Epithelial cell of prostate (primary cell): ENCODE measurements at regions not wholly inside any gene's neighbourhood (a gene's known extent, or its start where the extent isn't known, plus 50 kb on each side); places are given as distances from the start of the nearest gene placed in this dataset.
"Not testable (repeated sequence)": the region's sequence is repeated elsewhere in the genome, so short reads cannot be mapped to it uniquely, and the experiment has no call there.

Source experiments
- DNase-seq: peaks from one replicate; pipeline ENCODE4 v3.0.0-alpha.2; 2011; ENCODE audit warnings: low read depth, low spot score
- H3K27ac ChIP-seq: fragments of 450-650 bp; 2 replicates; pipeline ENCODE4 v1.5.1; 2017; ENCODE audit warnings: mild to moderate bottlenecking

DNA sequence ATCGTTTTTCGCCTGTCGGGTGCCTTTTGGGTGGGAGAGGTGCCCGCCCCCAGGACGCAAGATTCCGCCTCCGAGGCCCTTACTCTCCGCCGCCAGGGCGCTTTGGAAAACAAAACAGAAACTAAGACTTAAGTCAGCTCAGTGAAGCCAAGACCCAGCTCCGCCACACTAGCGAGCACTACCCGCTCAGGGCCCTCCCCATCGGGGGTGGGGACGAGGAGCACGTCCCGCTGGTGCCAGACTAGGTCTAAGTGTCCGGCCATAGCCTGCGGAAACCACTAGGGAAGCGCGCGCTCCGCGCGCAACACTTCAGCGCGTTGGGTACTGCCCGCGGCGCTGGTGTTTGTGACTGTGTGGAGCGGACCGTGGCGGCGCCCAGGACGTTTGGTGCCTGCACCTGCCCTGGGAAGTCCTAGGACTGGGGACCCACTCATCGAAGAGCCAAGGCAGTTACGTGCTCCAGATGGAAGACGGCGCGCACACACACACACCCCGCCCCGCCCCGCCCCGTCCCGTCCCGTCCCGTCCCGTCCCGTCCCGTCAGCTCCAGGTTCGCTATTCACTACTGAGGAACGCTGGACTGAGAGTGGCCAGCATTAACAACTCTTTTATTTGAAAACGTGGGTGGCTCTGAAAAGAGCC lies 57.6 kb upstream of the BOLA1 start:
- not testable (repeated sequence) for H3K27ac ChIP-seq, DNase-seq

DNA sequence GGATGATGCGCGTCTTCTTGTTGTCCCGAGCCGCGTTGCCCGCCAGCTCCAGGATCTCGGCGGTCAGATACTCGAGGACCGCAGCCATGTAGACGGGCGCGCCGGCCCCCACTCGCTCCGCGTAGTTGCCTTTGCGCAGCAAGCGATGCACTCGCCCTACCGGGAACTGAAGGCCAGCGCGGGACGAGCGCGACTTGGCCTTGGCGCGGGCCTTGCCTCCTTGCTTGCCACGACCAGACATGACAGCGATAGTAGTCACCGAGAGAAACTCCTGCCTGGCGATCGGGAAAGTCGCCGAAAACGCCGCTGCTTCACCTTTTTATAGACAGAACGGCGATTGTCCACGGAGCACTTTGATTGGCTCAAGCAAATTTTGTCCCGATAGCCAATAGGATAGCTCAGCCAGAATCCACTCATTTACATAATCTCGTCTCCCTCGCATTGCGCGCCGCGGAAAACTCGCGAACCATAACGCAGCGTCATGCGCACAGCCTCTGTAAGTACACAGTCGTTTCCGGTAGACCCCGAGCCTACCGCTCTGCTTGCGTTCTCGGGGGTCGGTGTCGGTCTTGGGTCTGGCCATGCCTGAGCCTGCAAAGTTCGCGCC lies 56.8 kb upstream of the BOLA1 start:
- DNase-seq, H3K27ac ChIP-seq: not testable (repeated sequence)

DNA sequence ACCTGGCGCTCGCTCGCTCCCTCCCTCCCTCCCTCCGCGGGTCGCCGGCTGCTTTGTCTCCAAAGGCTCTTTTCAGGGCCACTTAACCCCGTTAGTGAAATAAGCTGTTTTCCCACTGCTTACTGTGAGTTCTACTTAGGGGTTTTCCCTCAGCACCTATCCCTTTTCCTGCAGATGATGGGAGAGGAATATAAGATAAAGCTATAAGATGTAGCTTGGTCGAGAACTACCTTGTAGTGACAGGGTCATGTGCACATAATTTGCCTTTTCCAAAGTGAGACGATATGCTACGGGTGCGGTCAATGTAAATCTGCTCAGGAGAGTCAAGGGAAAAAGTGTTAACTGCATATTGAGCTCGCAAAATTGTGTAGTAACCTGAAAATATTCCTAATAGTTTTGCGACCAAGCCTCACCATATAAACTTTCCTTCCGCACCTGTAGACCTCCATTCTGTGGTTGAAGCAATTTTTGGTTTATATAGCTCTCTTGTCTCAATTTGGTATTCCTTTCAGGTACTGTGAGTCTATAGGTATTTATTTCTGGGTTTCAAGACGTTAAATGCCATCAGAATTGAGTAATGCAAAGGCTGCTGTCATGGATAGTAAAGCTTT lies 55.8 kb upstream of the BOLA1 start:
- no peak for DNase-seq
- H3K27ac ChIP-seq: peak overlapping the region; percentile 68

DNA sequence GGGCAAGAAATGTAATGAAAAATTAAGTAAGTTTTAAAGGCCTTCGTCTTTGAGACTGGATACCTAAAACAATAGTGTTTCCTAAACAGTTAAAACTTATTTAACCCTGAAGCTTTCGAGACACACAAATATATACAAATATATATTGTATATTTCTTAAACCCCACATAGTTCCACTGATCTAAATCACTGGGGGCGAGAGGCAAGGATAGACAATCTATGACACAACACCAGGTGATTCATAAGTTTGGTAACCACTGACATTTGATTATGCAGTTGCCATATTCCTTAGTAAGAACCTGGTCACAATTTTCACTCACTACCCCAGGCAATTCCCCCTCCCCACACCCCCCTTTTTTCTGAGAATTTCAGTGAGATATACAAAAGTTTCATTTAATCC lies 55.3 kb upstream of the BOLA1 start:
- DNase-seq: no peak

DNA sequence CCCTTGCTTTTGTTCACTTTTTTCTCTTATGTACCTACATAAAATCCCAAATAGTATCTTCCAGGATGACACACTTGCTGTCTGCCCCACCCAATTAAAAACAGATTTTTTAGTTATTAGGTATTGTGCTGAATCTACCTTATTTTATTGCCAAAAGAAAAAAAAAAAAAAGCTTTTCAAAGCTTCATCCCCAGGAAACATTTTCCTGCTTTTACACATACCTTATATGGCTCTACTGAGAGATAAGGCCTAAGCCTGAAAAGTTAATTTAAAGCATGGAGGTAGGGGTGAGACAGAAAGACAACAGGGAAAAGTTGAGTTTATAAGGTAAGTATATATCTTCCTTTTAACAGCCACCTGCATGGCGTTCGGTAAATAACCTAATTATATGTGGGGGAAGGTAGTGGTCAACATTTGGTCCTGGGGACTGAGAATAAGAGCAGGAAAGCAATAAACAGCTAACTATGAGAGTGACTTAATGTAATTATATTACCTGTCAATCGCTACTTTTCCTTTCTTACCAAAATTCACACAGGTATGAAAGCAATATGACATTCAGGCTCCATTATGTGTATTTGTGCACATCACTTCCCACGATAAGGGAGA lies 54.6 kb upstream of the BOLA1 start:
- DNase-seq: no peak
- H3K27ac ChIP-seq: peak overlapping the region; percentile 68

More for the DNA sequence above, 55.3 kb upstream of the BOLA1 start:
- H3K27ac ChIP-seq: peak overlapping the region; percentile 68

DNA sequence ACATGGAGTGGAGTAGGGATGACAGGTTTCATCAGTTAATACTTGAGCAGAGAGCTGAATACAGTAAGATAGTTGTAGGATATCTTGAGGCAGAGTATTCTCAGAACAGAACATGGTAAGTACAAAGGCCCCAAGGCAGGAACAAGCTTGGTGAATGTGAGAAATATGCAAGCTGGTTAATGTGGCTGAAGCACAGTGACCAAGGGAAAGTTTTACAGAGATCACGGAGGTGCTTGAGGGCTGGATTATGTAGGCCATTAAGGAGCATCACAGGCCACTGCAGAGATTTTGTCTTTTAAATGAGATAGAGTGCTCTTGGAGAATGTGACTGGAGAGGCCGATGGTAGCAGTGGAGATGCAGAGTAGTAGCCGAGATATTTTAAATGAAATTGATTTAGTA lies 54.0 kb upstream of the BOLA1 start:
- no peak overlapping the region for H3K27ac ChIP-seq
- no peak for DNase-seq

DNA sequence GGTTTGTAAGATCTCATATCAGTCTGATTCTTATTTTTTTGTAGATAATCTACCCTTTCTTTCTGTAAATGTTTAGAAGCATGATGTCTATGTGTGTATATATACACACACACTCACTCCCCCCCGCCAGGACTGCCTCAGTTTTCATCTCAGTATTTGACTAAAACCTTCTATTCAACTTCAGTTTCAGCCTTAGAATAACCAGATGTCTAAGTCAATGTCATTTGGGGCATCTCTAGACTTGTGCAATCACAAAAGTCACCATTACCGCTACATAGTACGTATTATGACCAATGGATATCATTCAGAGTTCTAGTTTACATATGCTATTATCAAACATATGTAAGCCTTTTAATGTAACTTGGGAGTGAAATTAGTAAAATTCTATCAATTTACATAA lies 53.3 kb upstream of the BOLA1 start:
- no peak overlapping the region for H3K27ac ChIP-seq
- DNase-seq: no peak

DNA sequence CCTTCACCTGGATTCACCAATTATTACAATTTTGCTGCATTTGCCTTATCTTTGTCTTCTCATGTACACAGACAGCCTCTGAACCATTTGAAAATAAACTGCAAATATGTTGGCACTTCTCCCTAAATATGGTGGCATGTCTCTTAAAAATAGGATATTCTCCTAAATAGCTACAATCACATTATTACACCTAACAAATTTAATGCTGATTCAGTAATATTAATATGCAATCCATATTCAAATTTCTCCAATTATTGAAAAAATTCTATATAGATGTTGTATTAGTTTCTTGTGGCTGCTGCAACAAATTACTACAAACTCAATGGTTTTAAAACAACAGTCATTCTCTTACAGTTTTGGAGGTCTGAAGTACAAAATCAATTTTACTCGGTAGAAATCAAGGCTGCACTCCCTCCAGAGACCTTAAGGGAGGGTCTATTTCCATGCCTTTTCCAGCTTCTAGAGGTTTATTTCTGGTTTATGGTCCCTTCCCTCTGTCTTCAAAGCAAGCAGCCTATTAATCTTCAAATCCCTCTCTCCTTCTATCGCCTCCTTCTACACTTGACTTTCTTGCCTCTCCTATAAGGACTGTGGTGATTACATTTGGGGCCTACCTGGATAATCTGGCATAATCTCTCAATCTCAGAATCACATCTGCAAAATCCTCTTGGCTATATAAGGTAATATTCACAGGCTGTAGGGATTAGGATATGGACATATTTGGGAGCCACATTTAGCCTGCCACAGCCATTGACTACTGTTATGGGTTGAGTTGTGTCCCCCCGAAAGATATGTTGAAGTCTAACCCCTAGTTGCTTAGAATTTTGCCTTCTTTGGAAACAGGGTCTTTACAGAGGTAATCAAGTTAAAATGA lies 52.5 kb upstream of the BOLA1 start:
- no peak for DNase-seq
- H3K27ac ChIP-seq: peak overlapping the region; percentile 72

DNA sequence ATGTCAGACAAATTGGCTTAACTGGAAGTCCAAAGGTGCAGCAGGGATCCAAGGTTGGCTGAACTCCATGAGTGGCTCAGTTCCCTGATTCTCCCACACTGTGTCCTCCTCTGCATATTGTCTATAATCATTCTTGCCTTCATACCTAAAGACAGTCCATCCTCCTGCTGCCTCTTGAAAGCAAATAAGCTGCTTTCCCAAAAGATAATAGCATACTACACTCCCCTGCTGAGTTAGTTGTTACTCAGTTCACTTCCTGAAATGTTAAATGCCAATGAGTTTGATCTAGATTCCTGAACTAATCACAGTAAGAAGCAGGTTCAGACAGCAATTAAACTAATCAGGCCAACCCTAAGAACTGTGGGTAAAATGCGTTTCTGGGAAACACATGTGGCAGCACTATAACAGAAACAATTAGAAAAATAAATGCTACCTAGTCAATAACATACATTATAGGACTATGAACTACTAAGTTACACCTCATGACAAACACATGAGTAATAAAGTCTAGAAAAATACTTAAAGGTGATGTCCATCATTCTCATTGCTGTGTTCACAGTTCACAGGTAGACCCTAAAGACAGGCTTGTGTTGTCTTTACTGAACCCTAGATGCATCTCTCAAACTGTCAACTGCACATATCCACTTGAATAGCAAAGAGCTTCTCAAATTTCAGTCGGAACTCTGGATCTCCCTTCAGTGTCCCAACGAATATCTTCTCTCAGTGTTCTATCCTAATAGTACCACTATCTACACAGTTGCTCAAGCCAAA lies 50.8 kb upstream of the BOLA1 start:
- peak overlapping the region; percentile 72 for H3K27ac ChIP-seq

DNA sequence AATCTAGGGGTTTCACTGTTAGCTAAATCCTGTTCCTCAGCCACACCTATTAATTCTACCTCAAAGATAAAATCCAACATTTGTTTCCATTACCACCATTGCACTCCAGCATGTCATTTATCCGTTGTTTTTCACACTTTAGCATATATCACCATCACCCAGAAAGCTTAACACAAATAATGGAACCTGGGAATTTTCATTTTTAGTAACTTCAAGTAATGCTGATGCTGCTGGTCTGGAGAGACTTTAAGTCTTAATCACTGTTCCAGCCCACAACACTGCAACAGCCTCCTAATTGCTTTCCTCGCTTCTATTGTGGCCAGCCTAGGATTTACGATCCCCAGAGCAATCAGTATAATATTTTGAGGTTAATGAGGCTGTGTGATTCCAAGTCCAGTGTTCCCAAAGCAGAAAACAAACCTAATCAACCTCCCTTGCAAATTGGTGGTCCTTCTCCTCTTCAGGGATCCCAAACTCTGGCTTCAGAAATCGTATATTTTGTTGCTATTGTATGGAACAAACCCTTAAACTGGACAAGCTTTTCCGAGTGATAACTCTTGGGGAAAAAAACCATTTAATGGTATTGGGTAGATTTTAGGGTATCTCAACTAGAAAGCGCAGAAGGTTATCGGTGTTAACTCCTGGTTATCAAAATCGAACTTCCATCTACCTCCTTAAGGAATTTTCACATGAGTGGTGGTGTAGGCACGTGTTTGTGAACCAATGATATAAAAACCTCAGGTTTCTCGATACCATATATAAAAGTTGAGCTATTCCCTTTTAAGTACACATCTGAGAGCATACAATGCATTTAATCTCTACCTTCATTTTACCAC lies 50.0 kb upstream of the BOLA1 start:
- DNase-seq: no peak
- peak overlapping the region; percentile 72 for H3K27ac ChIP-seq

More for the DNA sequence above, 50.8 kb upstream of the BOLA1 start:
- DNase-seq: no peak
